ENCODE measurements at regions not wholly inside any gene's neighbourhood (a gene's known extent, or its start where the extent isn't known, plus 50 kb on each side); places are given as distances from the start of the nearest gene placed in this dataset.

DNA sequence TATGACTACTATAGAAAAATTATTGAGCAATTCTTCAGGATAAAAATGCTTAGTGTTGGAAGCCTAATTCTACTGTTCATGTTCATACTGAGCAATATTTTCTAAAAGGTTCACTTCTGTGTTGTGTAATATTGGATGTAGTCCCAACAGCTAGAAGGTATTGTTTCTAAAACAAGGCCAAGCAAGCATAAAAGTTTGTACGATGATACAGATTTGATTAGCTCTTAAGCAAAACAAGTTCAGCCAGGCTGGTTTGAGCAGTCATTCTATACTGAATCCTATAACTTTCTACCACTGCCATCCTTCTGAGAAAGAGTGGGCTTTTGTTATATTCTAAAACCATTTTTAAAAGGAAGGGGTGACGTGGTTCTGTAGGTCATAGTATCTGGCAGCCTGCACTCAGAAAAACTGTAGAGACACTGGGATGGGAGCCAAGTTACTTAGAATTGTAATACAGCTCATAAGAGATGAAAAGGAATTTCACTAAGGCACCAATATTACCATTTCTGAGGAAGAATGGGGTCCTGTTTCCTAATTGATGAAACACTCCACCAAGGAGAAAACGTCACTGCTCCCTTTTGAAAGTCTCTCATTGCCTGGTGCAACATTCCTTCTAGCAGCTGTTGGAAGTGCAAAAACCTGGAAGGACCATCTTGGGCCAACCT lies 275.0 kb upstream of the DACH1 start:
- ChIA-PET RAD21 (ENCODE audit: low non-redundant PET in 1 of 2, low total read pairs in 2 of 2, uncharacterized antibody in 2 of 2, unreplicated experiment in 2 of 2) (no interaction called here), POLR2A (no interaction called here), CTCF (no interaction called here)
- no peak overlapping the region for H3K27ac ChIP-seq (ENCODE audit: low read depth, low read length)
- H3K27me3 ChIP-seq (ENCODE audit: insufficient read depth, low read length) = no peaks in the 10 kb centered on the region
- H4K20me1 ChIP-seq (ENCODE audit: insufficient read depth) = no peaks in the 10 kb centered on the region
- ATAC-seq = no peak
- H3K36me3 ChIP-seq (ENCODE audit: control insufficient read depth in 1 of 2, insufficient read depth in 2 of 2, low read length in 2 of 2) = no peaks in the 10 kb centered on the region
- no peaks in the 10 kb centered on the region for H3K9me3 ChIP-seq (ENCODE audit: control insufficient read depth in 1 of 2, insufficient read depth in 1 of 2, low read depth in 1 of 2, low read length in 2 of 2)
- H3K9me2 ChIP-seq (ENCODE audit: insufficient read depth) = no peaks in the 10 kb centered on the region
- no peak overlapping the region for H2AFZ ChIP-seq (ENCODE audit: low read depth, low read length, poor library complexity, severe bottlenecking)
- DNase-seq (ENCODE audit: low read depth, low spot score) = no peak
- no peaks in the 10 kb centered on the region for H3K4me1 ChIP-seq (ENCODE audit: control insufficient read depth in 1 of 2, insufficient read depth in 2 of 2, low read length in 2 of 2)
- no peaks in the 10 kb centered on the region for H3K79me2 ChIP-seq (ENCODE audit: insufficient read depth, low read length)
- no peak overlapping the region for H3K9ac ChIP-seq (ENCODE audit: low read length)
- H3K4me2 ChIP-seq (ENCODE audit: low read length) = no peak overlapping the region
- intact Hi-C loops (cut with micrococcal nuclease) = no loop called here
- TF ChIP-seq ELF1 (IDR thresholded peaks at IDR 0.05; ENCODE audit: borderline replicate concordance, low read depth) = no peak
- no peak for TF ChIP-seq POLR2A (IDR thresholded peaks at IDR 0.05; ENCODE audit: borderline replicate concordance, extremely low read depth, insufficient read depth, insufficient read length)
- no peak overlapping the region for H3K4me3 ChIP-seq (replicated peaks in 1 of 2; ENCODE audit: low read depth in 1 of 2, low read length in 2 of 2)
- BruUV-seq (replicated peaks) = no TSS peak

DNA sequence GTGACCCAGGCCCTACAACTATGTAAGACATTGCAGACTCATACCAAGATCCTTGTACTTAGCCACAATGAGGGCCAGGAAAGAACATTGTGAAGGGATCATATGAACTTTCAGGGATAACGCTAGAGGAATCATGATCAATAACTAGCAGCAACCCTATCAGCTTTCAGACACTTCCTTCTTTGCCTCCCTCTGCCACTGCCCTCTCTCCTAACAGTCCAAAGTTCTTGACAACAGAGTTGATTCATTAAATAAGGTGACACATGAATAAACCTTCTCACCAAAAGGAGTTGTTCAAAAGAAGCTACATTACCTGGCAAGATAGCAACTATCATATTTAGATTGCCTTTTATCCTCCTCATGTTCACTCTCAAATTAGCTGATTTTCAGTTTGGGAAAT lies 272.2 kb upstream of the DACH1 start:
- Histone ChIP-seq H3K9me2 (ENCODE audit: insufficient read depth) (no peaks in the 10 kb centered on the region), H3K4me3 (replicated peaks in 1 of 2; ENCODE audit: low read depth in 1 of 2, low read length in 2 of 2) (no peak overlapping the region), H4K20me1 (ENCODE audit: insufficient read depth) (no peaks in the 10 kb centered on the region), H3K27me3 (ENCODE audit: insufficient read depth, low read length) (no peaks in the 10 kb centered on the region), H3K36me3 (ENCODE audit: control insufficient read depth in 1 of 2, insufficient read depth in 2 of 2, low read length in 2 of 2) (no peaks in the 10 kb centered on the region), H3K9ac (ENCODE audit: low read length) (no peak overlapping the region), H3K9me3 (ENCODE audit: control insufficient read depth in 1 of 2, insufficient read depth in 1 of 2, low read depth in 1 of 2, low read length in 2 of 2) (no peaks in the 10 kb centered on the region), H3K4me2 (ENCODE audit: low read length) (no peak overlapping the region), H3K27ac (ENCODE audit: low read depth, low read length) (no peak overlapping the region), H3K79me2 (ENCODE audit: insufficient read depth, low read length) (no peaks in the 10 kb centered on the region), H2AFZ (ENCODE audit: low read depth, low read length, poor library complexity, severe bottlenecking) (no peak overlapping the region), H3K4me1 (ENCODE audit: control insufficient read depth in 1 of 2, insufficient read depth in 2 of 2, low read length in 2 of 2) (no peaks in the 10 kb centered on the region)
- DNase-seq (ENCODE audit: low read depth, low spot score) (no peak), ATAC-seq (no peak)
- intact Hi-C loops (cut with micrococcal nuclease) = no loop called here
- no TSS peak for BruUV-seq (replicated peaks)
- TF ChIP-seq ELF1 (IDR thresholded peaks at IDR 0.05; ENCODE audit: borderline replicate concordance, low read depth) (no peak), ZNF274 (IDR thresholded peaks at IDR 0.05; ENCODE audit: low read depth, low read length) (no peak), JUND (IDR thresholded peaks at IDR 0.05) (no peak), POLR2A (IDR thresholded peaks at IDR 0.05; ENCODE audit: borderline replicate concordance, extremely low read depth, insufficient read depth, insufficient read length) (no peak), TCF7L2 (IDR thresholded peaks at IDR 0.05; ENCODE audit: borderline replicate concordance, extremely low read depth, insufficient read depth, insufficient read length) (no peak)
- TF ChIP-seq, protein P1, sequence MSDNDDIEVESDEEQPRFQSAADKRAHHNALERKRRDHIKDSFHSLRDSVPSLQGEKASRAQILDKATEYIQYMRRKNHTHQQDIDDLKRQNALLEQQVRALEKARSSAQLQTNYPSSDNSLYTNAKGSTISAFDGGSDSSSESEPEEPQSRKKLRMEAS (IDR thresholded peaks at IDR 0.05) = no peak
- ChIA-PET CTCF (no interaction called here), RAD21 (ENCODE audit: low non-redundant PET in 1 of 2, low total read pairs in 2 of 2, uncharacterized antibody in 2 of 2, unreplicated experiment in 2 of 2) (no interaction called here), POLR2A (no interaction called here)
